Glutamatergic neuron (in vitro differentiated cells): ENCODE measurements at regions not wholly inside any gene's neighbourhood (a gene's known extent, or its start where the extent isn't known, plus 50 kb on each side); places are given as distances from the start of the nearest gene placed in this dataset.

Source experiments
- DNase-seq: peaks from one replicate; pipeline ENCODE4 v3.0.0; 2022
- H3K27ac Mint-ChIP-seq: one replicate; pipeline ENCODE4 v1.8.0; 2020; ENCODE audit warnings: mild to moderate bottlenecking, mixed read lengths, inconsistent platforms; ENCODE audit not compliant: unreplicated experiment
- H3K27me3 Mint-ChIP-seq: one replicate; pipeline ENCODE4 v1.8.0; 2020; ENCODE audit warnings: mild to moderate bottlenecking, moderate library complexity, mixed read lengths, inconsistent platforms; ENCODE audit not compliant: unreplicated experiment
- H3K36me3 Mint-ChIP-seq: one replicate; pipeline ENCODE4 v1.8.0; 2020; ENCODE audit warnings: mild to moderate bottlenecking, mixed read lengths, inconsistent platforms; ENCODE audit not compliant: unreplicated experiment
- H3K4me1 Mint-ChIP-seq: one replicate; pipeline ENCODE4 v1.8.0; 2020; ENCODE audit warnings: mild to moderate bottlenecking, low read depth, mixed read lengths, inconsistent platforms; ENCODE audit not compliant: unreplicated experiment
- H3K4me3 Mint-ChIP-seq: one replicate; pipeline ENCODE4 v1.8.0; 2020; ENCODE audit warnings: mild to moderate bottlenecking, mixed read lengths, inconsistent platforms; ENCODE audit not compliant: unreplicated experiment
- H3K9me3 Mint-ChIP-seq: one replicate; pipeline ENCODE4 v1.8.0; 2020; ENCODE audit warnings: mild to moderate bottlenecking, moderate library complexity, mixed read lengths, inconsistent platforms; ENCODE audit not compliant: unreplicated experiment
- CTCF ChIP-seq: fragments of 200-600 bp; sonication (generic); IDR thresholded peaks from one replicate; pipeline ENCODE4 v1.5.0; 2021; ENCODE audit not compliant: partially characterized antibody, unreplicated experiment

- TF ChIP-seq CTCF, result no peak
- no peaks in the 10 kb centered on the region for H3K36me3 Mint-ChIP-seq
- no peak for DNase-seq
- no peaks in the 10 kb centered on the region for H3K27me3 Mint-ChIP-seq
- H3K27ac Mint-ChIP-seq, result no peak overlapping the region
- H3K4me3 Mint-ChIP-seq, result no peak overlapping the region
- no peaks in the 10 kb centered on the region for H3K9me3 Mint-ChIP-seq
- no peaks in the 10 kb centered on the region for H3K4me1 Mint-ChIP-seq
Observed at GRCh38 chr3:59267021-59267420, 217.2 kb upstream of the CFAP20DC start.

- Mint-ChIP-seq H3K9me3 (no peaks in the 10 kb centered on the region), H3K27ac (no peak overlapping the region), H3K4me3 (no peak overlapping the region), H3K36me3 (no peaks in the 10 kb centered on the region), H3K4me1 (no peaks in the 10 kb centered on the region), H3K27me3 (no peaks in the 10 kb centered on the region)
- no peak for DNase-seq
- TF ChIP-seq CTCF, result no peak
Observed at GRCh38 chr3:59266551-59266950, 216.7 kb upstream of the CFAP20DC start.

GRCh38 chr3:59265566-59265965 lies 215.7 kb upstream of the CFAP20DC start:
- Mint-ChIP-seq H3K4me3 (no peak overlapping the region), H3K27me3 (no peaks in the 10 kb centered on the region), H3K27ac (no peak overlapping the region), H3K9me3 (no peaks in the 10 kb centered on the region), H3K36me3 (no peaks in the 10 kb centered on the region), H3K4me1 (no peaks in the 10 kb centered on the region)
- no peak for TF ChIP-seq CTCF
- DNase-seq, result no peak

- Mint-ChIP-seq H3K4me1 (no peaks in the 10 kb centered on the region), H3K9me3 (no peaks in the 10 kb centered on the region)
- no peak for TF ChIP-seq CTCF
Observed at GRCh38 chr3:59264366-59264765, 214.5 kb upstream of the CFAP20DC start.

GRCh38 chr3:59263152-59263551 lies 213.3 kb upstream of the CFAP20DC start:
- DNase-seq, result no peak
- no peak overlapping the region for H3K27ac Mint-ChIP-seq
- H3K4me3 Mint-ChIP-seq, result no peak overlapping the region
- H3K36me3 Mint-ChIP-seq, result no peaks in the 10 kb centered on the region
- no peaks in the 10 kb centered on the region for H3K4me1 Mint-ChIP-seq
- H3K27me3 Mint-ChIP-seq, result no peaks in the 10 kb centered on the region
- no peak for TF ChIP-seq CTCF
- H3K9me3 Mint-ChIP-seq, result no peaks in the 10 kb centered on the region

More at GRCh38 chr3:59264366-59264765, 214.5 kb upstream of the CFAP20DC start:
- DNase-seq, result no peak
- H3K27ac Mint-ChIP-seq, result no peak overlapping the region
- H3K4me3 Mint-ChIP-seq, result no peak overlapping the region
- no peaks in the 10 kb centered on the region for H3K27me3 Mint-ChIP-seq
- no peaks in the 10 kb centered on the region for H3K36me3 Mint-ChIP-seq
